SK-N-SH (cell line): ENCODE measurements at regions not wholly inside any gene's neighbourhood (a gene's known extent, or its start where the extent isn't known, plus 50 kb on each side); places are given as distances from the start of the nearest gene placed in this dataset.

ENCODE experiments used
- CTCF ChIA-PET: fragments of 300-600, 350-600 bp; formaldehyde crosslinking; extraction: SDS; loops from one replicate; lab custom pipeline; 2021; lab: Yijun Ruan, JAX
- POLR2A ChIA-PET: fragments of 350-600 bp; sonication (Branson Sonifier 250); formaldehyde crosslinking; extraction: SDS; loops from one replicate; lab custom pipeline; 2020; ENCODE audit warnings: antibody characterized with exemption, inconsistent platforms; lab: Yijun Ruan, JAX
- DNase-seq: peaks from one replicate; pipeline ENCODE4 v3.0.0; 2012
- H2AFZ ChIP-seq: fragments of 200-600 bp; sonication (generic); 2 replicates; pipeline ENCODE4 v1.8.1; 2016; ENCODE audit warnings: antibody characterized with exemption, mild to moderate bottlenecking, low read depth
- H3F3A ChIP-seq: fragments of 200-600 bp; sonication (generic); replicated peaks from 2 replicates; pipeline ENCODE3; 2016; ENCODE audit warnings: antibody characterized with exemption, mild to moderate bottlenecking; ENCODE audit not compliant: insufficient read depth
- H3K27ac ChIP-seq, 2 experiments: fragments of 200-500 bp in 1 of 2; fragments of 200-600 bp in 1 of 2; sonication (Bioruptor generic) in 1 of 2; sonication (generic), shearing (Covaris generic) in 1 of 2; 2 replicates each; pipeline versions ENCODE4 v1.5.1 to v1.6.1; 2014 to 2016; ENCODE audit warnings: low read depth in 2 of 2, inconsistent platforms in 1 of 2, low read length in 1 of 2, mild to moderate bottlenecking in 1 of 2, mixed read lengths in 1 of 2
- H3K27me3 ChIP-seq: fragments of 200-600 bp; sonication (generic), shearing (Covaris generic); 2 replicates; pipeline ENCODE4 v1.6.1; 2016; ENCODE audit warnings: mixed run types; ENCODE audit not compliant: insufficient read depth
- H3K36me3 ChIP-seq, 2 experiments: fragments of 200-500 bp in 1 of 2; fragments of 200-600 bp in 1 of 2; sonication (Bioruptor generic) in 1 of 2; sonication (generic) in 1 of 2; replicated peaks in 1 of 2; 2 replicates each; pipeline versions ENCODE3 to v1.5.1; 2014 to 2016; ENCODE audit warnings: low read length in 1 of 2, mild to moderate bottlenecking in 1 of 2; ENCODE audit not compliant: insufficient read depth in 2 of 2, control insufficient read depth in 1 of 2
- H3K4me1 ChIP-seq, 2 experiments: fragments of 200-500 bp in 1 of 2; fragments of 200-600 bp in 1 of 2; sonication (Bioruptor generic) in 1 of 2; sonication (generic), shearing (Covaris generic) in 1 of 2; 2 replicates each; pipeline versions ENCODE4 v1.5.1 to v1.6.1; 2014 to 2016; ENCODE audit warnings: low read depth in 1 of 2, low read length in 1 of 2, mixed run types in 1 of 2; ENCODE audit not compliant: insufficient read depth in 2 of 2, control insufficient read depth in 1 of 2
- H3K4me2 ChIP-seq: fragments of 200-600 bp; sonication (generic), shearing (Covaris generic); 2 replicates; pipeline ENCODE4 v1.6.1; 2017; ENCODE audit warnings: mixed run types
- H3K4me3 ChIP-seq, 2 experiments: fragments of 200-500 bp in 1 of 2; fragments of 200-600 bp in 1 of 2; sonication (Bioruptor generic) in 1 of 2; sonication (generic), shearing (Covaris generic) in 1 of 2; 2 replicates each; pipeline versions ENCODE4 v1.5.1 to v1.8.1; 2014 to 2016; ENCODE audit warnings: low read depth in 2 of 2, inconsistent platforms in 1 of 2, low read length in 1 of 2, mild to moderate bottlenecking in 1 of 2, mixed read lengths in 1 of 2, moderate library complexity in 1 of 2
- H3K79me2 ChIP-seq: fragments of 200-600 bp; sonication (generic); 2 replicates; pipeline ENCODE4 v1.8.1; 2017; ENCODE audit warnings: mild to moderate bottlenecking; ENCODE audit not compliant: insufficient read depth
- H3K9ac ChIP-seq: fragments of 200-600 bp; sonication (generic); 2 replicates; pipeline ENCODE4 v1.6.1; 2017; ENCODE audit warnings: mixed run types
- H3K9me2 ChIP-seq: fragments of 200-600 bp; sonication (generic); 2 replicates; pipeline ENCODE4 v1.6.1; 2017; ENCODE audit warnings: mixed run types
- H3K9me3 ChIP-seq: fragments of 200-600 bp; sonication (generic); 2 replicates; pipeline ENCODE4 v1.6.1; 2017; ENCODE audit warnings: mixed run types, mild to moderate bottlenecking, moderate library complexity
- H4K20me1 ChIP-seq: fragments of 200-600 bp; sonication (generic); 2 replicates; pipeline ENCODE4 v1.6.1; 2017; ENCODE audit warnings: mild to moderate bottlenecking, mixed run types; ENCODE audit not compliant: insufficient read depth
- ELF1 ChIP-seq: IDR thresholded peaks from 2 replicates; pipeline ENCODE4 v1.4.0; 2012
- EP300 ChIP-seq, 2 experiments: IDR thresholded peaks; 2 replicates each; pipeline versions ENCODE4 v1.4.0 to v1.6.1; 2012; ENCODE audit warnings: borderline replicate concordance in 1 of 2, low read depth in 1 of 2, low read length in 1 of 2
- FOXJ3 ChIP-seq: sonication (generic); formaldehyde crosslinking; IDR thresholded peaks from 2 replicates; pipeline ENCODE4 v1.5.1; 2020; ENCODE audit warnings: mild to moderate bottlenecking, missing genetic modification reagents
- FOXM1 ChIP-seq: IDR thresholded peaks from 2 replicates; pipeline ENCODE4 v1.4.0; 2012; ENCODE audit warnings: low read depth, mild to moderate bottlenecking
- GABPA ChIP-seq: IDR thresholded peaks from 2 replicates; pipeline ENCODE4 v1.4.0; 2012; ENCODE audit warnings: low read depth, mild to moderate bottlenecking
- IRF3 ChIP-seq: fragments of 150-350 bp; IDR thresholded peaks from 2 replicates; pipeline ENCODE4 v1.6.1; 2016; ENCODE audit warnings: mild to moderate bottlenecking, low read depth, low read length
- JUND ChIP-seq: IDR thresholded peaks from 2 replicates; pipeline ENCODE4 v1.4.0; 2012
- MAX ChIP-seq: IDR thresholded peaks from 2 replicates; pipeline ENCODE4 v1.4.0; 2012; ENCODE audit warnings: low read depth
- NRF1 ChIP-seq: IDR thresholded peaks from 2 replicates; pipeline ENCODE4 v1.6.1; 2012; ENCODE audit warnings: low read depth, mild to moderate bottlenecking, low read length
- PBX3 ChIP-seq: IDR thresholded peaks from 2 replicates; pipeline ENCODE4; 2012
- POLR2AphosphoS5 ChIP-seq: IDR thresholded peaks from 2 replicates; pipeline ENCODE4 v1.6.1; 2012; ENCODE audit warnings: low read depth, low read length
- RFX5 ChIP-seq: IDR thresholded peaks from 2 replicates; pipeline ENCODE4 v1.6.1; 2012; ENCODE audit warnings: mild to moderate bottlenecking, improper control_type of control experiment, low read length
- SMC3 ChIP-seq: IDR thresholded peaks from 2 replicates; pipeline ENCODE4 v1.6.1; 2012; ENCODE audit warnings: low read depth, low read length, improper control_type of control experiment
- TAF1 ChIP-seq: IDR thresholded peaks from 2 replicates; pipeline ENCODE4 v1.6.1; 2012; ENCODE audit warnings: low read depth, mild to moderate bottlenecking, low read length, moderate library complexity, borderline replicate concordance
- TEAD4 ChIP-seq: IDR thresholded peaks from 2 replicates; pipeline ENCODE4 v1.4.0; 2012; ENCODE audit warnings: mild to moderate bottlenecking, borderline replicate concordance; ENCODE audit not compliant: insufficient read depth
- USF1 ChIP-seq: IDR thresholded peaks from 2 replicates; pipeline ENCODE4 v1.4.0; 2012; ENCODE audit warnings: low read depth, borderline replicate concordance
- YY1 ChIP-seq: IDR thresholded peaks from 2 replicates; pipeline ENCODE4 v1.4.0; 2012; ENCODE audit warnings: low read depth, mild to moderate bottlenecking
- WGBS: methylation state at CpG from one replicate; pipeline ENCODE4 v1.1.6; 2017; ENCODE audit warnings: low lambda C conversion rate; 5-methylcytosine and 5-hydroxymethylcytosine counted together

GRCh38 chr18:64991102-64991501, 759.7 kb upstream of the CDH7 start:
- DNase-seq: no peak
- Histone ChIP-seq H3K4me2 (no peak overlapping the region), H3K9me2 (no peaks in the 10 kb centered on the region), H3K4me3 (no peak overlapping the region), H3K27ac (no peak overlapping the region), H2AFZ (no peak overlapping the region), H3K36me3 (no peaks in the 10 kb centered on the region), H4K20me1 (no peaks in the 10 kb centered on the region), H3K4me1 (no peaks in the 10 kb centered on the region; a peak in 2 of 4 replicates), H3F3A (no peaks in the 10 kb centered on the region), H3K79me2 (no peaks in the 10 kb centered on the region), H3K9ac (no peak overlapping the region), H3K27me3 (no peaks in the 10 kb centered on the region), H3K9me3 (no peaks in the 10 kb centered on the region)
- ChIA-PET CTCF (interaction anchor here (0.7 kb wide), 1 partner anchor 12 kb away, joined by 3 read pairs; no protein-coding TSS in a partner anchor), POLR2A (no interaction called here)
- 67% methylated on average over 5 of the region's 5 CpGs for WGBS
- no peak for TF ChIP-seq NRF1
- TF ChIP-seq FOXJ3 (CRISPR knock-in tag): no peak
- TF ChIP-seq IRF3: no peak
- no peak for TF ChIP-seq EP300 (IDR thresholded peaks at IDR 0.05; ENCODE audit: borderline replicate concordance in 1 of 2, low read depth in 1 of 2, low read length in 1 of 2)
- no peak for TF ChIP-seq MAX
- no peak for TF ChIP-seq PBX3
- TF ChIP-seq SMC3: no peak
- TF ChIP-seq RFX5: no peak
- TF ChIP-seq TEAD4: no peak
- TF ChIP-seq USF1: no peak
- TF ChIP-seq GABPA: no peak
- TF ChIP-seq YY1: no peak
- no peak for TF ChIP-seq TAF1
- no peak for TF ChIP-seq ELF1
- no peak for TF ChIP-seq FOXM1
- TF ChIP-seq POLR2AphosphoS5: no peak
- TF ChIP-seq JUND: no peak
